GM18870 (cell line): ENCODE measurements at regions not wholly inside any gene's neighbourhood (a gene's known extent, or its start where the extent isn't known, plus 50 kb on each side); places are given as distances from the start of the nearest gene placed in this dataset.
"Not testable (repeated sequence)": the region's sequence is repeated elsewhere in the genome, so short reads cannot be mapped to it uniquely, and the experiment has no call there.

Experiments used
- ATAC-seq: cut with Tn5 transposase; IDR thresholded peaks from one replicate; pipeline ENCODE4 v1.9.1; 2021; ENCODE audit warnings: moderate library complexity; ENCODE audit not compliant: unreplicated experiment

GRCh38 chr18:70931942-70932814 lies 643.3 kb downstream of the SOCS6 start:
- ATAC-seq, result peak; percentile 68

DNA sequence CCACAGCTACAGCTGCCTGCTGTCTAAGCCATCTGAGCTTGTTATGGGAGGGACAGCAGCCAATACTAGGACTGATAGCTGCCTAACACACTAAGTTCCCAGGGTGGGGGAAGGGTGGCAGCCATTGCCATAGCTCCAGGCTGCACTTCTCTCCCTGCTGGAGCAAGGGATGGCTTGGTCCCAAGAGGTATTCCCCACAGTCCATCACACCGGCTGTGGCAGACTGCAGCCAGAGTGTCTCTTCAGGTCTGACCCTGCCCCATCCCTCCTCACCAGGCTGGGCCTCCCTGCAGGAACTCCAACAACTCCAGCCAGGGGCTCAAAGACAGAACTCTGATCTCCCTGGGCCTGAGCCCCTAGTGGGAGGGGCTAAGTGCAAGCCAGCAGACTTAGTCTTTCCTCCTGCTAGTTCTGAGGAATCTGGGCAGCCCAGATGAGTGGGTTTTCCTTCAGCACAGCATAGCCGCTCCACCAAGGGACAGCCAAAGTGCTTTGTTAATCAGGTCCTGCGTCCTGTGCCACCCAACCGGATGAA lies 632.1 kb downstream of the SOCS6 start:
- ATAC-seq, result no peak

GRCh38 chr18:70907673-70908072 lies 618.8 kb downstream of the SOCS6 start:
- ATAC-seq, result no peak

- ATAC-seq, result no peak
These were observed 603.5 kb downstream of the SOCS6 start for GRCh38 chr18:70892381-70892780.

DNA sequence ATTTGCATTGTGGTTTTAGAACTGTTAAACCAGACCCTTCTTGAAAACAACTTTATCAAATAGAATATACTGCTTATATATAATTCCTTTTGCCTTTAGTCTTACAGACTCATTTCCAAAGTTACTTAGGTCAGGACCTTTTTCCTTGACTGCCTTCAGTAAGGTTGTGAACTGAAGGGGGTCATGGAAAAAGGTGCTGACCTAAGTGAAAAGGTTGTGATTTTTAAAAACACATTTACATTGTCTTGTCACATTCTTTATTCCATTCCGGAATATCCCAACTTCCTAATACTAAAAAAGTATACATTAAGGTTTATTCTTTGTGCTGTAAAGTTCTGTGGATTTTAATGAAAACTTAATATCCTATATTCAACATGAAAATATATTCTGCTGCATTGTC lies 581.4 kb downstream of the SOCS6 start:
- no peak for ATAC-seq

- ATAC-seq, result no peak
These were observed 559.5 kb downstream of the SOCS6 start for GRCh38 chr18:70848329-70848728.

DNA sequence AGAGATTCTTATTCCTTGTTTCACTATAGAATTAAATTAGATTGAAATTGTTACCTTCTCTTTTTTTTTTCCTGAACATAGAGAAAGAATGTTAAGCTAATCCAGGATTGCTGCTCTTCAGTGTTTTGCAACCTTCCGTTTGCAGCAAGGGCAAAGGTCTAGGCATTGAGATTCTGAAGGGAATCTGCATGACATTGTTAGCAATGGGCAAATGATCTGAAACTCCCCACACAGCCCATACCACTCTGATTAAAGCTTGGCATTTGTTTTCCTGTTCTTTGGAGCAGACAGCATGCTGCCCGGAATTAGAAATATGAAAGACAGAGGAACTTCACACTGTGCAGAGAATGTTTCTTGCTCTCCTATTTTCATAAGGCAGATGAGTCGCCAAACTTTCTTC lies 551.8 kb downstream of the SOCS6 start:
- no peak for ATAC-seq

DNA sequence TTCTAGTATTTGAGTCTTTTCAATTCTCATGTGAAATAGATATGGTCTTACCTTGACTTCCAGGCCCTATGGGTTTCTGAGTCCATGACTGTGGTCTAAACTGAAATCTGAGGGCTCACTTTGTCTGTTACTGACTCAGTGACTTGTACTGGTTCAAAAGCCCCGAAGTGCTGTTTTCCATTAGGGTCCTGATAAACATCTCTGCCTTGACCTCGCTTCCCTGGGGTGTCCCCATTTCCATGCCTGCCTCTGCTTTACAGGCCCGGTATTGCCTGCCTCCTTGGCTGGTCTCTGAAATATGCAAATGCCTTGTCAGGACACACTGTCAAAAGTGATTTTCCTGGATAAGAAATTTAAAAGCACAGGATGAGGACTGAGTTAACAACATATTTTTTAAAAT lies 538.8 kb downstream of the SOCS6 start:
- ATAC-seq, result no peak

DNA sequence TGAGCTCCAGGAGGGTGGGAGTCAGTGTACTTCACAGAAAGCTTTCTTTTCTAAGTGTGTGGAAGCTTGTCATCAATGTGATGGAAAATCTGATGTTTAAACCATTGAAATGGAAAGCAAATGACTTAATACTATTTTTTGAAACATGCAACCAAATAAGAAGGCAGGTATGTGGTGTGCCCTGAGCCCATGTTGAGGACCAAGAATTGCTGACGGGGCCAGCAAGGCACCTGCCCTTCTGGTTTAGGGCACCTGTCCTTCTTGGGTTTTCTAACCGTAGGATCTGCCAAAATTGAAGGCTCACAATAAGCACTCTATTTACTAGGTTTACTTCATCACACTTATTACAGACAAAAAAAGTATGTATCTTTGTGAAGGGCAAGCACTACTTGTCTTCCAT lies 537.7 kb downstream of the SOCS6 start:
- no peak for ATAC-seq

- ATAC-seq, result no peak
These were observed 533.8 kb downstream of the SOCS6 start for GRCh38 chr18:70822691-70823090.

- no peak for ATAC-seq
These were observed 533.3 kb downstream of the SOCS6 start for GRCh38 chr18:70822117-70822516.

DNA sequence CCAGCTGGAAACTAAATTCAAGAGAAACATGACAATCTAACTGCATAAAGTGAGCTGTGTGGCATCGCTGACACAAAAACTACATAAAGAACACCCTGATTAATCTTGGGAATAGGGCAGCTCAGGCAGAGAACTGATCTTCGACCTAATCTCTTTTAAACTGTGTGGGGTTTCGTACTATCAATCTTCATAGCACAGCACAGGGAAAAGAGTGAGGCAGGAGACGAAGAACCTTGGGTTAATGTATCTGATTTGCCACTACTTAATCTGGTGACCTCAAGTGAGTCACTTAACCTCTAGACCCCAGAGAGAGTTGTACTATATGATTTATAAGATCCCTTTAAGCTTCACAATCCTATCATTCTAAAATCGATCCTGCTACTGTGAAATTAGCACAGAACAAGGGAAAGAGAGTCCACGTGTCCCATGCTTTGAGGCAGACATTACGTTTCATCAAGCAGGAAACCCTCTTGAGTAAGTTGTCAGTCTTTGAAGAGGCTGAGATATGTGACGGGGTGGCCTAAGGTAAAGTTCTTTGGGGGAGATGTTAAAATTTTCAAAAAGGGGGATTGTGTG lies 519.7 kb downstream of the SOCS6 start:
- no peak for ATAC-seq

DNA sequence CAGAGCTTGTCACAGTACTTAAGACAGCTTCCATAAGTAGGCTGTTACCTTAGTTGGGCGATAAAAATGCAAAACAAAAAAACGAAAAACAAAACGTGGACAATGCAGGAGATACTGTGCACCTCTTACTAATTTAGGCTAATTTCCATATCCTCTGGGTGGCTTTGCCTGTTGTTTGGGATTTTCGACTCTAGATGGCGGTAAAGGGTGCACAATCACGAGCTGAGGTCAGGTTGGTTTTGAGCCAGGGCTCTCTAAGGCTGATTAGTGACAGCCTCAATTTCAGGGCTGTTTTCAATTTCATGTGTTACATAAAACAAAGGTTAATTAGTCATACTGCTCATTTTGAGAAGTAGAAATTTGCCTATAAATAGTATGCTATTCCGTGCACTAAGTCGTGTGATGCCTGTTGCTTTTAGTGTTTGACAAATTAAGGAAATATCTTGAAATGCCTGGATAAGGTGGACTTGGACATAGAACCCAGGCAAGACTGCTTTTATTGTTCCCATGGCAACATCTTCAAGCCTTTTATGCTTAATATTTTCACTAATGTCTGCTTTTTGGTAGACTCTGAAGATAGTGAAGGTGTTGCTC lies 493.1 kb downstream of the SOCS6 start:
- peak; percentile 99 for ATAC-seq

DNA sequence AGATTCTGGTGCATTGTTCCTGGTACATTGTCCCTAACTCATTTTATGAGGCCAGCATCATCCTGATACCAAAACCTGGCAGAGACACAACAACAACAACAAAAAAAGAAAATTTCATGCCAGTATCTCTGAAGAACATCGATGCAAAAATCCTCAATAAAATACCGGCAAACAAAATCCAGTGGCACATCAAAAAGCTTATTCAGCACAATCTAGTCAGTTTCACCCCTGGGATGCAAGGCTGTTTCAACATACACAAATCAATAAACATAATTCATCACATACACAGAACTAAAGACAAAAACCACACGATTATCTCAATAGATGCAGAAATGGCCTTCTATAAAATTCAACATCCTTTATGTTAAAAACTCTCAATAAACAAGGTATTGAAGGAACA lies 477.4 kb downstream of the SOCS6 start:
- ATAC-seq, result not testable (repeated sequence)

DNA sequence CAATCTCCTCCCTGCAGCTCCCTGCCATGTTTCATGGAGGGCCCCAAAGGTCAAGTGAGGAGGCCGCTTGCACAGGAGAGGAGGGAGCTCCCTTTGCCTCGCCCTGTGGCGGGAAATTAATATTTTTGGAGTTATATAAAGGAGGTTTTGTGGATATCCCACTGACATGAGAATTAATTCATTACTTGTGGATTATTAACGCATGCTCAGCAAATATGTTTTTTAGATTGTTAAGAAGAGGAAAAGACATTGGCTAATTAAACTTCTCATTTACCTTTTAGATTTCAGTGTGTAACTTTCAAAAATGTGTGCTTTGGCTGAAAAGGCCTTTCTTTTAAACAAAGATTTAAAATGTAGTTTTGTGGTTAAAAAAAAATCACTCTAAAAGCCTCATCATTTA lies 474.0 kb downstream of the SOCS6 start:
- ATAC-seq, result no peak

DNA sequence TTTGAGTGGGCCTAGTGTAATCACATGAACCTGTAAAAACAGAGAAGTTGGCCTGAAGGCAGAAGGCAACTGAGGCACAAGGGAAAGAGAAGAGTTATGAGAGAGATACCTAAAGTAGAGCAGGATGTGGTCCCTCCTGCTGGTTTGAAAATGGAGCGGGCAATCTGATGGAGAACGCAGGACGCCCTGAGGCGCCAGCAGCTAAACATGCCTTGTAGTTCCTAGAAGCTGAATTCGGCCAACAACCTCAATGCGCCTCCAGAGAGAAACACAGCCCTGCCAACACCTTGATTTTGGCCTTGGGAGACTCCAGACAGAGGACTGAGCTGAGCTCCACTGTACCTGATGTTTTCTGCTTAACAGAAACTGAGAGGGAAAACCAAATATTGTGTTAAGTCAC lies 469.9 kb downstream of the SOCS6 start:
- ATAC-seq, result no peak

GRCh38 chr18:70754486-70754885 lies 465.6 kb downstream of the SOCS6 start:
- ATAC-seq, result no peak

GRCh38 chr18:70732916-70733315 lies 444.1 kb downstream of the SOCS6 start:
- no peak for ATAC-seq

GRCh38 chr18:70732188-70732587 lies 443.3 kb downstream of the SOCS6 start:
- no peak for ATAC-seq

GRCh38 chr18:70720607-70721006 lies 431.8 kb downstream of the SOCS6 start:
- ATAC-seq, result no peak

- ATAC-seq, result no peak
These were observed 420.9 kb downstream of the SOCS6 start for GRCh38 chr18:70709720-70710119.

DNA sequence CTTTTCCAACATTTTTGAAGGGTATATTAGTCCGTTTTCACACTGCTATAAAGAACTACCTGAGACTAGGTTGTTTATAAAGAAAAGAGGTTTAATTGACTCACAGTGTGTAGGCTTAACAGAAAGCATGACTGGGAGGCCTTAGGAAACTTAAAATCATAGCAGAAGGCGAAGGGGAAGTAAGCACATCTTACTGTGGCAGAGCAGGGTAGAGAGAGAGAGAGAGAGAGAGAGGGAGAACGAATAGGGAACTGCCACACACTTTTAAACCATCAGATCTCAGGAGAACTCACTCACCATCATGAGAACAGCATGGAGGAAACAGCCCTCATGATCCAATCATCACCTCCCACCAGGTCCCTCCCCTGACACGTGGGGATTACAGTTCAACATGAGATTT lies 420.3 kb downstream of the SOCS6 start:
- no peak for ATAC-seq
